GM13977 (cell line): ENCODE measurements at regions not wholly inside any gene's neighbourhood (a gene's known extent, or its start where the extent isn't known, plus 50 kb on each side); places are given as distances from the start of the nearest gene placed in this dataset.
"Not testable (repeated sequence)": the region's sequence is repeated elsewhere in the genome, so short reads cannot be mapped to it uniquely, and the experiment has no call there.

ENCODE experiments used
- DNase-seq: peaks from one replicate; pipeline ENCODE4 v3.0.0; 2012; ENCODE audit warnings: low spot score
- in situ Hi-C: fragments of 300-500 bp; cut with MboI; formaldehyde crosslinking; loops from one replicate; pipeline ENCODE4 v1.12.0; 2022; ENCODE audit warnings: low sequenced_read_pairs, low pct_unique_long_range_greater_than_20kb, mixed read lengths, inconsistent platforms; ENCODE audit not compliant: unreplicated experiment
- TF ChIP-seq, protein P1 (sequence below): IDR thresholded peaks from 2 replicates; pipeline ENCODE4 v1.5.1; 2012; ENCODE audit warnings: mild to moderate bottlenecking, control low read depth; ENCODE audit not compliant: insufficient read depth; ENCODE audit errors: extremely low read depth, missing control alignments

DNA sequence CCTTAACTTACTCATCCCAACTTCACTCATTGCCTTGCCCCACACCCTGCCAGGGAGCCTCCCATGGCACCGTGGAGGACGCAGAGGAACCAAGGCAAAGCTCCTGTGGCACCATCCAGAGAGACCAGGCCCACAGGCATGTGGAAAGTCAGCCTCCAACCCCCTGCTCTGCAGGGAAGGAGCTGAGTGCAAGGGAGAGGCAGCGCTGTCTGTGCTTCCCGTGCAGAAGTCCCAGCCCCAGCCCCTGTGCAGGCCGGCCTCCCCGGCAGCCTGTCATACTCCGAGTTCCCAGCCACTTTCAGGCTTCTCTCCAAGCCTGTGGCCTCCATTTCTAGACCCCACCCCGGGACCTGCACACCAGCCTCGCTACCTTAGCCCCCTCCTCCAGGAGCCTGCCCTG, 106.4 kb downstream of the SINHCAF start:
- in situ Hi-C loops: no loop called here

DNA sequence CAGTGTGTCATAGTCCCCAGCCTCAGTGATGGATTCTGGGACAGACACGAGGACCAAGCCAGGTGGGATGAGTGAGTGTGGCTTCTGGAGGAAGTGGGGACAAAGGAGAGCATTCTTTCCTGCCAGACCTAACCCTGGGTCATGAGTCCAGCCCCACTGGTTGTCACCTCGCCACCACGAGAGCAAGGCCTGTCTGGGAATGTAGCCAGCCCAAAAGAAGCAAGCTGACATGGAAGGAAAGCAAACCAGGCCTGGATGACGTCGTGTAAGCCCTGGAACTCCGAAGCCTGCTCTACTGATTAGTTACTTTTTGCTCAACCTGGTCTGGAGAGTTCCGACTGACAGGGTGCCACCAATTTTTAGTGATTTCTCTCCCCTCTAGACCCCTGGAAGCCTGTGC, 105.9 kb downstream of the SINHCAF start:
- DNase-seq: no peak
- in situ Hi-C loops: no loop called here
- TF ChIP-seq, protein P1, sequence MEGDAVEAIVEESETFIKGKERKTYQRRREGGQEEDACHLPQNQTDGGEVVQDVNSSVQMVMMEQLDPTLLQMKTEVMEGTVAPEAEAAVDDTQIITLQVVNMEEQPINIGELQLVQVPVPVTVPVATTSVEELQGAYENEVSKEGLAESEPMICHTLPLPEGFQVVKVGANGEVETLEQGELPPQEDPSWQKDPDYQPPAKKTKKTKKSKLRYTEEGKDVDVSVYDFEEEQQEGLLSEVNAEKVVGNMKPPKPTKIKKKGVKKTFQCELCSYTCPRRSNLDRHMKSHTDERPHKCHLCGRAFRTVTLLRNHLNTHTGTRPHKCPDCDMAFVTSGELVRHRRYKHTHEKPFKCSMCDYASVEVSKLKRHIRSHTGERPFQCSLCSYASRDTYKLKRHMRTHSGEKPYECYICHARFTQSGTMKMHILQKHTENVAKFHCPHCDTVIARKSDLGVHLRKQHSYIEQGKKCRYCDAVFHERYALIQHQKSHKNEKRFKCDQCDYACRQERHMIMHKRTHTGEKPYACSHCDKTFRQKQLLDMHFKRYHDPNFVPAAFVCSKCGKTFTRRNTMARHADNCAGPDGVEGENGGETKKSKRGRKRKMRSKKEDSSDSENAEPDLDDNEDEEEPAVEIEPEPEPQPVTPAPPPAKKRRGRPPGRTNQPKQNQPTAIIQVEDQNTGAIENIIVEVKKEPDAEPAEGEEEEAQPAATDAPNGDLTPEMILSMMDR: no peak

More for the DNA sequence above, 106.4 kb downstream of the SINHCAF start:
- DNase-seq: no peak
- TF ChIP-seq, protein P1: no peak

DNA sequence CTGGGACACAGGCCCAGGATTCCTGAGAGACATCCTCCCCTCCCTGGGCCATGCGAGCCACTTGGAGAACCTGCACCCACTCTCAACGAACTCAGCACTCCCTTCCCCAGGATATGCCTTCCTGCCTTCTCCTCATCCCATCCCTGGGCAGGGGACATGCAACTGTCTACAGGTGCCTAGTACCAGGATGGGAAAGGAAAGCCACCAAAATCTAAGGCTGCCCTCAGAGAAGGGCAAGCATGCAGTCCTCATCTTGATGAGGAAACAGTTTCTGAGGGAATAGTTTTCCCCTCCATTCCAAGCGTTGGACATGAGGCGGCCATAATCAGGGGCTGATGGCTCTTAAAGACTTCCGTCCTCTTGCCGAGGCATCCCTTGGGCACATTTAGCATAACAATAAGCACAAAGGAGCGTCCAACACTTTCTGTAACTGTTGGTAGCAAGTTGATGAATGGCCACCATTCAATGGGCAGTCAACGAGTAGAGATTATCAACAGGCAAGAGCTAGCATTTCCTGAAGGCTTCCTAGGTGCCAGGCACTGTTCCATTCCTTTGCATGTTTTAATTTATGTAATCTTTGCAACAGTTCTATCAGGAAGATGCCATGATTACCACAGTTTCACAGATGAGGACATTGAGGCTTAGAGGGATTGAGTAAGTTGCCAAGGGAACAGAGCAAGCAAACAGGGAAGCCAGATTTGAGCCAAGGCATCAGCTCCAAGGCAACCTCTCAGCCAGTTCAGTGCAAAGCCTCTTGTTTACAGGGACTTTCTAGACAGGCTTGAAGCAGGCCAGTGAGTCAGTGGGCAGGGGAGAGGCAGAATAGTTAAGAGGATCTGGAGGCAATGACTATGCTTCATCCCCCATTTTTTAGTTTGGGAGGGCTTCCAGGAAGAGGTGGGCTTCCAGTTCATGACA, 105.1 kb downstream of the SINHCAF start:
- DNase-seq: no peak
- TF ChIP-seq, protein P1: no peak
- in situ Hi-C loops: no loop called here

DNA sequence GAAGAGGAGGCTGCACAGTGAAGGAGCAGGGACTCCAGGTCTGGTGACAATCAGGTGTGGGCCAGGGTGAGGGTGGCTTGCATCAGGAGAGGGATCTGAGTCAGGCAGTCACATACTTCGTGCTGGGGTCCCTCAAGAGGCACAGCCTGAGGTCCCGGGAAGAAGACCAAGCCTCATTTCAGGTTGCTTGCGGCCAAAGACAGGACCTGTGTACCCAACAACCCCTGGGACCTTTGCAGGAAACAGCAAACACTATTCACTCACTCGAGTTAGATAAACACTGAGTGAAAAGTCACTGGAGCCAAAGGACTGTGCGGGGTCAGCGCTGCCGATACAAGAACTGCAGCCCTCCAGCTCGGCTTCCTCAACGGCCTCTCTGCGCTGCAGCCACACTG, 104.4 kb downstream of the SINHCAF start:
- no peak for DNase-seq
- TF ChIP-seq, protein P1: no peak
- in situ Hi-C loops: no loop called here

DNA sequence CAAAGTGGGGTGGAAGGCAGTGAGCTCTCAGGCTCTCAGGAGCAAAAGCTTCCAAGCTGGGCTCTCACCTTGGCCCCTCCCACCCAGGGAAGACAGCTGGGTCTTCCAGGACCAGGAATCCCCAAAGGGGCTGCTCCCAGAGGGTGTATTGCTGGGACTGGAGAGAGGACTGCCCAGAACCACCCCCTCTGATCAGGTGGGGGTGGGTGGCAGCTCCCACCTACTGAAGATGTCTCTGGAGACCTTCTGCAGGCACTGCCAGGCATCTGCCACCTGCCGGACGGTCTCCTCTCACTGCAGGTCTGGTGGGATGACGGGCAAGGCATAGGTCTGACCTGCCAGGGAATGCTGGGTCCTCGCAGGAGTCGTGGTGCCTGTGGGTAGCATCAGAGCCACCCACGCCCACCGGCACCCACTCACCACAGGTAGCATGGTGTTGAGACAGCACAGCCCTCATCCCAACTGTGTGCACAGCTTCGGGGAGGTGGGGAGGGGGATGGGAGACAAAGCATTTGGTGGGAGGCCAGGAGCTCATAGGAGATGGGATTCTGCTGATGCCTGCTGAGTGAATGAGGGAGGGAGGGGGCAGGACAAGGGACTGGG, 103.2 kb downstream of the SINHCAF start:
- no peak for DNase-seq
- TF ChIP-seq, protein P1: no peak
- in situ Hi-C loops: no loop called here

DNA sequence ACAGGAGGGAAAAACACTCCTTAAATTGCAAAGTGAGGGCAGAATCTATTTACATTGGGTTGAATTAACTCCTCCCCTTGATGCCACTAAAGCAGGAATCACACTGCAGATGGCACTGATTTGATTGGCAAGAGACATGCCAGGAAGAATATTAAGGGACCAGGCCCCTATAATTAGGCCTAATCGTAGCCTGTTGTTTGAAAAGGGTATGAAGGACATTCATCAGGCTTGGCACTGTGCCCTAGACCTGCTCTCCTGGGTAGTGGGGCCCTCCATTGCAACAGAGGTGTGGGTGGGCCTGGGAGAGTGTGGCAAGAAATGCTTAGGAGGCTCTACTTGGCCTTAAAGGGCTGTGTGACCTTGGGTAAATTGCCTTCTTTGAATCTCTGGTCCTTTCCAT, 102.3 kb downstream of the SINHCAF start:
- in situ Hi-C loops, DNase-seq: not testable (repeated sequence)
